ENCODE measurements at regions not wholly inside any gene's neighbourhood (a gene's known extent, or its start where the extent isn't known, plus 50 kb on each side); places are given as distances from the start of the nearest gene placed in this dataset.

DNA sequence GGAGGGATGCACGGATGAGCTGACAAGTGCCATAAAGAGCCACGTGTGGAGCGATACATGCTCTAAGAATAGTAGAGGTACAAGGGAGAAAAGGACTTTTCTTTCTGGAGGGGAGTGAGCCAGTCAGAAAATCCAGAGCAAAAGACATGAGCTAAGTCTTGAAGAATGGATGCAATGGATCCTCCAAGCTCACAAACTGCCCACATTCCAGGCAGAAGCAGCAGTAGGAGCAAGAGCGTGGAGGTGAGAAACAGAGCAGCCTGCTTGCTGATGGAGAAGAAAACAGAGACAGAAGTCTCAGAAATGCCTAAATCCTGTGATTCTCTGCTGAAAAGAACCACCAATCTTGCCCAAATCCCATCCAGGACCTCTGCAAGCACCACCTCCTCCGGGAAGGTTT is 78.2 kb upstream of the RALGPS2 start:
- Histone ChIP-seq H3K27ac (ENCODE audit: low read depth in 2 of 2, low read length in 2 of 2) (no peak overlapping the region), H3K27me3 (ENCODE audit: control insufficient read depth, insufficient read depth, low read length) (no peaks in the 10 kb centered on the region), H3K36me3 (ENCODE audit: control insufficient read depth in 2 of 3, insufficient read depth in 3 of 3, low read length in 3 of 3) (no peaks in the 10 kb centered on the region), H3K4me3 (ENCODE audit: low read length in 3 of 3) (no peak overlapping the region), H3K4me1 (ENCODE audit: control insufficient read depth in 2 of 3, insufficient read depth in 2 of 3, low read depth in 1 of 3, low read length in 3 of 3) (no peaks in the 10 kb centered on the region), H3K9ac (ENCODE audit: low read length in 3 of 3) (no peak overlapping the region), H3K9me3 (ENCODE audit: control insufficient read depth in 2 of 3, insufficient read depth in 1 of 3, low read length in 3 of 3) (no peaks in the 10 kb centered on the region)
- intact Hi-C loops (cut with DNase I): no loop called here
- FAIRE-seq: no peak
- TF ChIP-seq, protein P1, sequence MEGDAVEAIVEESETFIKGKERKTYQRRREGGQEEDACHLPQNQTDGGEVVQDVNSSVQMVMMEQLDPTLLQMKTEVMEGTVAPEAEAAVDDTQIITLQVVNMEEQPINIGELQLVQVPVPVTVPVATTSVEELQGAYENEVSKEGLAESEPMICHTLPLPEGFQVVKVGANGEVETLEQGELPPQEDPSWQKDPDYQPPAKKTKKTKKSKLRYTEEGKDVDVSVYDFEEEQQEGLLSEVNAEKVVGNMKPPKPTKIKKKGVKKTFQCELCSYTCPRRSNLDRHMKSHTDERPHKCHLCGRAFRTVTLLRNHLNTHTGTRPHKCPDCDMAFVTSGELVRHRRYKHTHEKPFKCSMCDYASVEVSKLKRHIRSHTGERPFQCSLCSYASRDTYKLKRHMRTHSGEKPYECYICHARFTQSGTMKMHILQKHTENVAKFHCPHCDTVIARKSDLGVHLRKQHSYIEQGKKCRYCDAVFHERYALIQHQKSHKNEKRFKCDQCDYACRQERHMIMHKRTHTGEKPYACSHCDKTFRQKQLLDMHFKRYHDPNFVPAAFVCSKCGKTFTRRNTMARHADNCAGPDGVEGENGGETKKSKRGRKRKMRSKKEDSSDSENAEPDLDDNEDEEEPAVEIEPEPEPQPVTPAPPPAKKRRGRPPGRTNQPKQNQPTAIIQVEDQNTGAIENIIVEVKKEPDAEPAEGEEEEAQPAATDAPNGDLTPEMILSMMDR (IDR thresholded peaks at IDR 0.05; ENCODE audit: borderline replicate concordance, extremely low read depth, insufficient read depth): no peak
- no peak for DNase-seq

DNA sequence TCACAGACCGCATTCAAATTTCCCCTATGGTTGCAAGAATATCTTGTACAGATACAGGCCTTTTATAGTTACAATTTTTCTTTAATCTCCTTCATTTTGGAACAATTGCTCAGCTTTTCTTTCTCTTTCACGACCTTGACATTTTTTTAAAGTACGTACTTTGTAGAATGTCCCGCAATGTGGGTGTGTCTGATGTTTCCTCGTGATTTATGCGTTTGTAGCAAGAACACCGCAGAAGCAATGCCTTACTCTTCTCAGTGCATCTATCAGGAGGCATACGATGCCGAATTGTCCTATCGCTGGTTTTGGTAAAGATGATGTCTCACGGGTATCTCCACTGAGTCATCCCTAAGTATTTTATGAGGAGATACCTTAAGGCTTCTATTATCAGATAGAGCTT is 76.9 kb upstream of the RALGPS2 start:
- Histone ChIP-seq H3K9me3 (ENCODE audit: control insufficient read depth in 2 of 3, insufficient read depth in 1 of 3, low read length in 3 of 3) (no peaks in the 10 kb centered on the region), H3K27me3 (ENCODE audit: control insufficient read depth, insufficient read depth, low read length) (no peaks in the 10 kb centered on the region), H3K9ac (ENCODE audit: low read length in 3 of 3) (no peak overlapping the region), H3K27ac (ENCODE audit: low read depth in 2 of 2, low read length in 2 of 2) (no peak overlapping the region), H3K36me3 (ENCODE audit: control insufficient read depth in 2 of 3, insufficient read depth in 3 of 3, low read length in 3 of 3) (no peaks in the 10 kb centered on the region), H3K4me3 (ENCODE audit: low read length in 3 of 3) (no peak overlapping the region), H3K4me1 (ENCODE audit: control insufficient read depth in 2 of 3, insufficient read depth in 2 of 3, low read depth in 1 of 3, low read length in 3 of 3) (no peaks in the 10 kb centered on the region)
- intact Hi-C loops (cut with DNase I): no loop called here
- FAIRE-seq: no peak
- TF ChIP-seq, protein P1 (IDR thresholded peaks at IDR 0.05; ENCODE audit: borderline replicate concordance, extremely low read depth, insufficient read depth): no peak
- no peak for DNase-seq

DNA sequence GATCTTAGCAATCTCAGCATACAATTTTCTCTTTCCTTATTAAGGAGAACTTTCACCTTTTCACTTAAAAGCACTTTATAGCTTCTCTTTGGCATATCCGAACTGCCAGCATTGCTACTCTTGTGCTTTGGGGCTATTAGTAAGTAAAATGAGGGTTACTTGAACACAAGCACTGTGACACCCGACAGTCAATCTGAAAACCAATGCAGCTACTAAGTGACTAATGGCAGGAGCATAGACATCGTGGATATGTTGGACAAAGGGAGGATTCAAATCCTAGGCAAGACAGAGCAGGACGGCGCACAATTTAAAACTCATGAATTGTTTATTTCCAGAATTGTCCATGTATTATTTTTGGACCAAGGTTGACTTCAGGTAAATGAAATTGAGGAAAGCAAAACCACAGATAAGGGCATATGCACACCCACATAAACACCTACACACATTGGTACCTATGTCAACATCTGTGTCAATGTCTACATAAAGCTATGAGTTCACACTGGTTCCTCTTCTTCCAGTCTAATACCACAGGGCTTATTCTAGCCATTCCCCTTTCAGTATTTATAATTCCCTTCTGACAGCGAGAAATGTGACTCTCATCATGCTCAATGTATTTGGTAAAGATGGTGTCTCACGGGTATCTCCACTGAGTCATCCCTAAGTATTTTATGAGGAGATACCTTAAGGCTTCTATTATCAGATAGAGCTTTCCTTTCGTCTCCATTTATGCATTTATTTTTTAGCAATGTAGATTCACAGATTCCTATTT is 75.3 kb upstream of the RALGPS2 start:
- H3K36me3 ChIP-seq (ENCODE audit: control insufficient read depth in 2 of 3, insufficient read depth in 3 of 3, low read length in 3 of 3): no peaks in the 10 kb centered on the region
- H3K4me1 ChIP-seq (ENCODE audit: control insufficient read depth in 2 of 3, insufficient read depth in 2 of 3, low read depth in 1 of 3, low read length in 3 of 3): no peaks in the 10 kb centered on the region
- TF ChIP-seq, protein P1 (IDR thresholded peaks at IDR 0.05; ENCODE audit: borderline replicate concordance, extremely low read depth, insufficient read depth): no peak
- DNase-seq: no peak
- no peak overlapping the region for H3K4me3 ChIP-seq (ENCODE audit: low read length in 3 of 3)
- no peak overlapping the region for H3K27ac ChIP-seq (ENCODE audit: low read depth in 2 of 2, low read length in 2 of 2)
- no peaks in the 10 kb centered on the region for H3K9me3 ChIP-seq (ENCODE audit: control insufficient read depth in 2 of 3, insufficient read depth in 1 of 3, low read length in 3 of 3)
- FAIRE-seq: no peak
- H3K9ac ChIP-seq (ENCODE audit: low read length in 3 of 3): no peak overlapping the region
- H3K27me3 ChIP-seq (ENCODE audit: control insufficient read depth, insufficient read depth, low read length): no peaks in the 10 kb centered on the region
- intact Hi-C loops (cut with DNase I): no loop called here

Measured in kidney (tissue), 13 donors.